ENCODE measurements at regions not wholly inside any gene's neighbourhood (a gene's known extent, or its start where the extent isn't known, plus 50 kb on each side); places are given as distances from the start of the nearest gene placed in this dataset.

DNA sequence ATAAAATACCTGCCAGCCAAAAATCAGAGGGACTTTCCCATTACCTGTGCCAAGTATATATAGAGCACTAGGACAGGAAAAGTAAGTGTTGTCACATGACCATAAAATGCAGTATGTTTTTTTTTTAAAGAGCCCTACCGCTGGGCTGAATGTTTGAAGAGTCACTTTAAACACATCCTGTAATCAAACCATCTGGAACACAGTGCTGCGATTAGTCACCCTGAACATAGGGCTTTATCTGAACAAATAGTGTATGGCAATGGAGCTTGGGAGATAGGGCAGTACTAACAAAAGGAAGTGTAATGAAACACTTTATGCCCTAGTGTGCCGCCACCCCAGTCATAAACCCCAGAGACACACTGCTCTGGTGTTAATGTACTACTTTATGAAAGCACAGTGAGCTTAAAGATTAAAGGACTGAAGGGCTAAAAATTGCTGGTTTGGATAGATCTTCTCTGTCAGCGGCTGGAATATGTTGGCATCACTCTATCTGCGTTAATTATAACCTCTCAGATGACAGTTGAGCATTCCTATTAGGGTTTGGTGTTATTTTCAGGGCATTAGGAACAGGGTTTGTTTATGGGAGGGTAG is 90.4 kb downstream of the ZNF608 start (continued):
- TF ChIP-seq, protein P1, sequence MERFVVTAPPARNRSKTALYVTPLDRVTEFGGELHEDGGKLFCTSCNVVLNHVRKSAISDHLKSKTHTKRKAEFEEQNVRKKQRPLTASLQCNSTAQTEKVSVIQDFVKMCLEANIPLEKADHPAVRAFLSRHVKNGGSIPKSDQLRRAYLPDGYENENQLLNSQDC (CRISPR knock-in tag; IDR thresholded peaks at IDR 0.05) = no peak
- TF ChIP-seq YBX1 (IDR thresholded peaks at IDR 0.05) (no peak), THRB (CRISPR knock-in tag; conservative IDR thresholded peaks at IDR 0.05) (no peak), HDAC1 (IDR thresholded peaks at IDR 0.05) (peak in 1 of 2 experiments; percentile 78; a peak in 1 of 4 replicates), ZNF445 (CRISPR knock-in tag; IDR thresholded peaks at IDR 0.05; ENCODE audit: low read depth) (no peak), DACH1 (IDR thresholded peaks at IDR 0.05; ENCODE audit: partially characterized antibody) (peak; percentile 33), ZNF311 (CRISPR knock-in tag; IDR thresholded peaks at IDR 0.05) (no peak), CREB5 (CRISPR knock-in tag; IDR thresholded peaks at IDR 0.05) (no peak), HEY1 (CRISPR knock-in tag; IDR thresholded peaks at IDR 0.05; ENCODE audit: borderline replicate concordance) (no peak), RBFOX2 (IDR thresholded peaks at IDR 0.05; ENCODE audit: low read depth, low read length) (no peak), ZNF511 (CRISPR knock-in tag; IDR thresholded peaks at IDR 0.05) (no peak), SMAD1 (IDR thresholded peaks at IDR 0.05; ENCODE audit: low read depth, low read length, partially characterized antibody) (no peak), TRIM28 (IDR thresholded peaks at IDR 0.05) (no peak), BRD4 (IDR thresholded peaks at IDR 0.05) (no peak), POU5F1 (IDR thresholded peaks at IDR 0.05; ENCODE audit: borderline replicate concordance, low read depth, low read length, partially characterized antibody) (no peak), BDP1 (IDR thresholded peaks at IDR 0.05; ENCODE audit: insufficient read depth, insufficient read length) (no peak), ELK1 (CRISPR knock-in tag; IDR thresholded peaks at IDR 0.05) (no peak)
- TF ChIP-seq, protein P2, sequence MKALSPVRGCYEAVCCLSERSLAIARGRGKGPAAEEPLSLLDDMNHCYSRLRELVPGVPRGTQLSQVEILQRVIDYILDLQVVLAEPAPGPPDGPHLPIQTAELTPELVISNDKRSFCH (CRISPR knock-in tag; IDR thresholded peaks at IDR 0.05) = no peak
- TF ChIP-seq, protein P2 (tag; IDR thresholded peaks at IDR 0.05) = no peak
- TF ChIP-seq, protein P3, sequence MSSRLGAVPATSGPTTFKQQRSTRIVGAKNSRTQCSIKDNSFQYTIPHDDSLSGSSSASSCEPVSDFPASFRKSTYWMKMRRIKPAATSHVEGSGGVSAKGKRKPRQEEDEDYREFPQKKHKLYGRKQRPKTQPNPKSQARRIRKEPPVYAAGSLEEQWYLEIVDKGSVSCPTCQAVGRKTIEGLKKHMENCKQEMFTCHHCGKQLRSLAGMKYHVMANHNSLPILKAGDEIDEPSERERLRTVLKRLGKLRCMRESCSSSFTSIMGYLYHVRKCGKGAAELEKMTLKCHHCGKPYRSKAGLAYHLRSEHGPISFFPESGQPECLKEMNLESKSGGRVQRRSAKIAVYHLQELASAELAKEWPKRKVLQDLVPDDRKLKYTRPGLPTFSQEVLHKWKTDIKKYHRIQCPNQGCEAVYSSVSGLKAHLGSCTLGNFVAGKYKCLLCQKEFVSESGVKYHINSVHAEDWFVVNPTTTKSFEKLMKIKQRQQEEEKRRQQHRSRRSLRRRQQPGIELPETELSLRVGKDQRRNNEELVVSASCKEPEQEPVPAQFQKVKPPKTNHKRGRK (tag; IDR thresholded peaks at IDR 0.05) = no peak
- TF ChIP-seq, protein P4, sequence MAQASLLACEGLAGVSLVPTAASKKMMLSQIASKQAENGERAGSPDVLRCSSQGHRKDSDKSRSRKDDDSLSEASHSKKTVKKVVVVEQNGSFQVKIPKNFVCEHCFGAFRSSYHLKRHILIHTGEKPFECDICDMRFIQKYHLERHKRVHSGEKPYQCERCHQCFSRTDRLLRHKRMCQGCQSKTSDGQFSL (CRISPR knock-in tag; IDR thresholded peaks at IDR 0.05) = no peak
- TF ChIP-seq, protein P4 (tag; IDR thresholded peaks at IDR 0.05) = no peak

Data from K562 (cell line).